ENCODE measurements at regions not wholly inside any gene's neighbourhood (a gene's known extent, or its start where the extent isn't known, plus 50 kb on each side); places are given as distances from the start of the nearest gene placed in this dataset.

DNA sequence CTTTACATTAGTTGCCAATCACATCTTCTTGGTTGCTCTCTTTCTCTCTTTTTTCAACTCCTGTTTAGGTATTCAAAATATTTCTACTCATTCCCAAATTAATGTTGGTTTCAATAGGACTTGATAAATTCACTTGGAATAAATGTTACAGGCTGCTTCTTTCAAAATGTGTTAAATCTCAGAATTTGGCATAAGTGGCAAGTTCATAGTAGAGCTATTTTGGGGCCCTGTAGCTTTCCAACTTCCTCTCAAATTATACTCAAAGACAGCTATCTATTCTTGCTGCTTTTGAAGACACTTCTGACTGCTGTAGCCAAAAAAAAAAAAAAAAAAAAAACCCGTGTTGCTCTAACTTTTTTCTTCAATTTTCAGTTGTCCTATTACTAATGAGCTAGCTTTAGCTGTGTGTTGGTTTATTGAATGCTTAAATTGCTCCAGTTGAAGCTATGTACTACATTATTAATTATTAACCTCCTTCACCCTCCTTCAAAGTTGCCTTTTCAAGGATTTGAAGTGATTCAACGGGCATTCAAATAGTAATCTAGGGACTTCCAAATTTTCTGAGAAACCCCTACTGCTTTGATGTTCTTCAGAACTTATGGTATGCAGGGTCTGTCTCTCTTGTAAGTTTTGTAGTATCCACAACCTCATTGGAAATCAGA lies 554.6 kb upstream of the FLRT2 start:
- 60 to 73% (median 63%) methylated on average over 2 of the region's 2 CpGs for WGBS, 4 donors
- H3K4me1 ChIP-seq (replicated peaks in 1 of 2): no peaks in the 10 kb centered on the region
- no peaks in the 10 kb centered on the region for H3K27me3 ChIP-seq
- H3K36me3 ChIP-seq (replicated peaks in 1 of 2): no peaks in the 10 kb centered on the region
- H3K27ac ChIP-seq: no peak overlapping the region
- no peak overlapping the region for H3K4me3 ChIP-seq
- intact Hi-C loops (cut with DNase I): no loop called here
- DNase-seq: no peak
- no peaks in the 10 kb centered on the region for H3K9me3 ChIP-seq (replicated peaks in 1 of 3)
- TF ChIP-seq POLR2A (IDR thresholded peaks at IDR 0.05): no peak
- TF ChIP-seq, protein P1, sequence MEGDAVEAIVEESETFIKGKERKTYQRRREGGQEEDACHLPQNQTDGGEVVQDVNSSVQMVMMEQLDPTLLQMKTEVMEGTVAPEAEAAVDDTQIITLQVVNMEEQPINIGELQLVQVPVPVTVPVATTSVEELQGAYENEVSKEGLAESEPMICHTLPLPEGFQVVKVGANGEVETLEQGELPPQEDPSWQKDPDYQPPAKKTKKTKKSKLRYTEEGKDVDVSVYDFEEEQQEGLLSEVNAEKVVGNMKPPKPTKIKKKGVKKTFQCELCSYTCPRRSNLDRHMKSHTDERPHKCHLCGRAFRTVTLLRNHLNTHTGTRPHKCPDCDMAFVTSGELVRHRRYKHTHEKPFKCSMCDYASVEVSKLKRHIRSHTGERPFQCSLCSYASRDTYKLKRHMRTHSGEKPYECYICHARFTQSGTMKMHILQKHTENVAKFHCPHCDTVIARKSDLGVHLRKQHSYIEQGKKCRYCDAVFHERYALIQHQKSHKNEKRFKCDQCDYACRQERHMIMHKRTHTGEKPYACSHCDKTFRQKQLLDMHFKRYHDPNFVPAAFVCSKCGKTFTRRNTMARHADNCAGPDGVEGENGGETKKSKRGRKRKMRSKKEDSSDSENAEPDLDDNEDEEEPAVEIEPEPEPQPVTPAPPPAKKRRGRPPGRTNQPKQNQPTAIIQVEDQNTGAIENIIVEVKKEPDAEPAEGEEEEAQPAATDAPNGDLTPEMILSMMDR (IDR thresholded peaks at IDR 0.05): no peak

DNA sequence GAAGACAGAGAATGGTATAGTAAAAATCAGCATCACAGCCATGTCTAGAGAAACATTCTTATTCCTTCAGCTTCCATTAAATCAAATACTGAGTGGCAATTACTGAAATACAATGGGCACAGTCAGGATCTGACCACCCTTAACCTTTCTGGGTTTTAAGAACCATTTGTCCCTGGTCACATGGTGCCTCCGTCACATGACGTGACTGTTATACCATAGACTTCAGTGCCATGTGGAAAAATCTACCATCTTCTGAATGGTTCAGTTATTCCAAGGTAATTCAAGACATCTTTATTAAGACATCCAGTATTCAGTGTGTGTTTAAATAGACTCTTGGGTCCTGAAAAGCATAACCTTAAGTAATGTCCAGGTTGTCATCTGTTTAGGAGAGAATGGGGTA lies 553.1 kb upstream of the FLRT2 start:
- H3K4me1 ChIP-seq (replicated peaks in 1 of 2): no peaks in the 10 kb centered on the region
- H3K4me3 ChIP-seq: no peak overlapping the region
- H3K9me3 ChIP-seq (replicated peaks in 1 of 3): no peaks in the 10 kb centered on the region
- DNase-seq: no peak
- no peaks in the 10 kb centered on the region for H3K36me3 ChIP-seq (replicated peaks in 1 of 2)
- TF ChIP-seq, protein P1 (IDR thresholded peaks at IDR 0.05): no peak
- no peak for TF ChIP-seq POLR2A (IDR thresholded peaks at IDR 0.05)
- 64 to 87% (median 78%) methylated on average over 2 of the region's 2 CpGs for WGBS, 4 donors
- no peaks in the 10 kb centered on the region for H3K27me3 ChIP-seq
- no peak overlapping the region for H3K27ac ChIP-seq
- intact Hi-C loops (cut with DNase I): no loop called here

DNA sequence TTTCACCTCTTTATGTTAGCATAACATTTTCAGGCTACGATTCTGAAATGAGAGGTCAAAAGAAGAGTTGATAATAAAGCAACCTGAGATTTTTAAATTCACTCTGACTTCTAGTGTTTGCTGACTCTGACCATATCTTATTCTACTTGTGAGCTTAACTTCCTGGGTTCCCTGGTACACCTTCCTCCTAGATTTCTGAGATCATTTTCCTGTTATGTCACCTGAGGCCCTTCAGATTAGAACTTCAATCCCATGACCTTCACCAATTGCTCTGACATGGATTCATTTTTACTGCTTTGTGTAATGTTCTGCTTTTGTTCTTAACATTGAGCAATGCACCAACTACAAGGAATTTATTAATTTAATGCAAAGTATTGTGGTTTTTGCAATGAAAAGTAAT lies 542.9 kb upstream of the FLRT2 start:
- no peak overlapping the region for H3K27ac ChIP-seq
- intact Hi-C loops (cut with DNase I): no loop called here
- H3K36me3 ChIP-seq (replicated peaks in 1 of 2): no peaks in the 10 kb centered on the region
- TF ChIP-seq, protein P1 (IDR thresholded peaks at IDR 0.05): no peak
- no peak for TF ChIP-seq POLR2A (IDR thresholded peaks at IDR 0.05)
- no peak for DNase-seq
- H3K27me3 ChIP-seq: no peaks in the 10 kb centered on the region
- H3K4me1 ChIP-seq (replicated peaks in 1 of 2): no peaks in the 10 kb centered on the region
- H3K4me3 ChIP-seq: no peak overlapping the region
- 81 to 92% (median 89%) methylated on average over 1 of the region's 1 CpG for WGBS, 4 donors
- no peaks in the 10 kb centered on the region for H3K9me3 ChIP-seq (replicated peaks in 1 of 3)

DNA sequence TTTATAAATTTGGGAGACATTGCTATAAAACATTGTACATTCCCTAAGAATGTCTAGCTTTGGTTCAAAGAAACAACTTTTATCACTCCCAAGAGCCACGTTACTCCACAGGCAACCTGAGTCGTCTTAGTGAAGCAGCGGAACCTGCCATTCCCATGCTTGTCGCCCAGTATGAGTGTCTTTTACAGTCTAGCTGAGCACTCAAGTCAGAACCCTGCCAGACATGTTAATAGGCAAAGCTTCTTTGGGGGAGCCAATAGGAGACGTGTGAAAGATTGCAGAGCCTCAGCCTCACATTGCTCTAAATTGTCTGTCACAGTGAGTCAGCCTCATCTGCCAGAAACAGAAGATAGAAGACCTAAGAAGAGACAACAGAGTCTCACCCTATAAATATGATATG lies 541.6 kb upstream of the FLRT2 start:
- TF ChIP-seq, protein P1 (IDR thresholded peaks at IDR 0.05): no peak
- TF ChIP-seq POLR2A (IDR thresholded peaks at IDR 0.05): no peak
- intact Hi-C loops (cut with DNase I): no loop called here
- H3K9me3 ChIP-seq (replicated peaks in 1 of 3): no peaks in the 10 kb centered on the region
- no peaks in the 10 kb centered on the region for H3K4me1 ChIP-seq (replicated peaks in 1 of 2)
- H3K27me3 ChIP-seq: no peaks in the 10 kb centered on the region
- H3K27ac ChIP-seq: no peak overlapping the region
- 87 to 91% (median 89%) methylated on average over 5 of the region's 5 CpGs for WGBS, 4 donors
- no peak overlapping the region for H3K4me3 ChIP-seq
- DNase-seq: no peak
- H3K36me3 ChIP-seq (replicated peaks in 1 of 2): no peaks in the 10 kb centered on the region
